ENCODE measurements at regions not wholly inside any gene's neighbourhood (a gene's known extent, or its start where the extent isn't known, plus 50 kb on each side); places are given as distances from the start of the nearest gene placed in this dataset.

GRCh38 chr5:38660194-38660668 lies 103.8 kb upstream of the LIFR start:
- Mint-ChIP-seq H3K36me3 (no peaks in the 10 kb centered on the region), H3K27ac (peak overlapping the region; percentile 51), H3K4me3 (no peak overlapping the region), H3K27me3 (ENCODE audit: insufficient read depth, low read depth) (no peaks in the 10 kb centered on the region), H3K4me1 (peaks cover 4% of the 10 kb centered on the region), H3K9me3 (no peaks in the 10 kb centered on the region)
- DNase-seq (ENCODE audit: low spot score) = peak; percentile 58
- H3K9ac ChIP-seq = no peak overlapping the region
- H3K79me2 ChIP-seq (ENCODE audit: low read depth) = no peaks in the 10 kb centered on the region
- no peaks in the 10 kb centered on the region for H3K36me3 ChIP-seq
- no peaks in the 10 kb centered on the region for H3F3A ChIP-seq (ENCODE audit: low read depth)
- peaks cover 3% of the 10 kb centered on the region for H3K4me1 ChIP-seq
- TF ChIP-seq EZH2 (IDR thresholded peaks at IDR 0.05) (no peak), CTCF (IDR thresholded peaks at IDR 0.05) (no peak), EZH2phosphoT487 (IDR thresholded peaks at IDR 0.05) (no peak)
- H3K9me3 ChIP-seq (ENCODE audit: low read depth) = no peaks in the 10 kb centered on the region
- no peaks in the 10 kb centered on the region for H4K20me1 ChIP-seq (ENCODE audit: low read depth)
- peak overlapping the region; percentile 64 for H2AFZ ChIP-seq (replicated peaks)
- no peaks in the 10 kb centered on the region for H3K27me3 ChIP-seq
- H3K4me2 ChIP-seq = peak overlapping the region; percentile 32
- no peak overlapping the region for H3K27ac ChIP-seq
- H3K4me3 ChIP-seq = no peak overlapping the region

GRCh38 chr5:38662090-38662489 lies 105.6 kb upstream of the LIFR start:
- Mint-ChIP-seq H3K9me3 (no peaks in the 10 kb centered on the region), H3K4me1 (no peaks in the 10 kb centered on the region)

GRCh38 chr5:38663249-38663648 lies 106.8 kb upstream of the LIFR start:
- Histone ChIP-seq H3K27ac (no peak overlapping the region), H3K4me3 (no peak overlapping the region), H3K4me1 (peaks cover 3% of the 10 kb centered on the region), H4K20me1 (ENCODE audit: low read depth) (no peaks in the 10 kb centered on the region), H3K9ac (no peak overlapping the region), H3F3A (ENCODE audit: low read depth) (no peaks in the 10 kb centered on the region), H3K79me2 (ENCODE audit: low read depth) (no peaks in the 10 kb centered on the region), H3K36me3 (no peaks in the 10 kb centered on the region), H3K27me3 (no peaks in the 10 kb centered on the region), H3K9me3 (ENCODE audit: low read depth) (no peaks in the 10 kb centered on the region), H2AFZ (replicated peaks) (no peak overlapping the region), H3K4me2 (no peak overlapping the region)
- Mint-ChIP-seq H3K27ac (no peak overlapping the region), H3K4me1 (no peaks in the 10 kb centered on the region), H3K9me3 (no peaks in the 10 kb centered on the region), H3K36me3 (no peaks in the 10 kb centered on the region), H3K4me3 (no peak overlapping the region), H3K27me3 (ENCODE audit: insufficient read depth, low read depth) (no peaks in the 10 kb centered on the region)
- DNase-seq (ENCODE audit: low spot score) = no peak
- TF ChIP-seq EZH2 (IDR thresholded peaks at IDR 0.05) (no peak), EZH2phosphoT487 (IDR thresholded peaks at IDR 0.05) (no peak), CTCF (IDR thresholded peaks at IDR 0.05) (no peak)

More at GRCh38 chr5:38662090-38662489, 105.6 kb upstream of the LIFR start:
- H3K27me3 ChIP-seq = no peaks in the 10 kb centered on the region
- no peak overlapping the region for H2AFZ ChIP-seq (replicated peaks)
- no peaks in the 10 kb centered on the region for H3K79me2 ChIP-seq (ENCODE audit: low read depth)
- Mint-ChIP-seq H3K27ac (no peak overlapping the region), H3K36me3 (no peaks in the 10 kb centered on the region), H3K4me3 (no peak overlapping the region), H3K27me3 (ENCODE audit: insufficient read depth, low read depth) (no peaks in the 10 kb centered on the region)
- no peak overlapping the region for H3K9ac ChIP-seq
- H3K9me3 ChIP-seq (ENCODE audit: low read depth) = no peaks in the 10 kb centered on the region
- H3K4me2 ChIP-seq = no peak overlapping the region
- DNase-seq (ENCODE audit: low spot score) = no peak
- no peaks in the 10 kb centered on the region for H4K20me1 ChIP-seq (ENCODE audit: low read depth)
- no peaks in the 10 kb centered on the region for H3F3A ChIP-seq (ENCODE audit: low read depth)
- no peak overlapping the region for H3K27ac ChIP-seq
- H3K36me3 ChIP-seq = no peaks in the 10 kb centered on the region
- no peak overlapping the region for H3K4me3 ChIP-seq
- TF ChIP-seq EZH2phosphoT487 (IDR thresholded peaks at IDR 0.05) (no peak), EZH2 (IDR thresholded peaks at IDR 0.05) (no peak), CTCF (IDR thresholded peaks at IDR 0.05) (no peak)
- peaks cover 3% of the 10 kb centered on the region for H3K4me1 ChIP-seq

Data from neural progenitor cell (in vitro differentiated cells).